ENCODE measurements at regions not wholly inside any gene's neighbourhood (a gene's known extent, or its start where the extent isn't known, plus 50 kb on each side); places are given as distances from the start of the nearest gene placed in this dataset.

DNA sequence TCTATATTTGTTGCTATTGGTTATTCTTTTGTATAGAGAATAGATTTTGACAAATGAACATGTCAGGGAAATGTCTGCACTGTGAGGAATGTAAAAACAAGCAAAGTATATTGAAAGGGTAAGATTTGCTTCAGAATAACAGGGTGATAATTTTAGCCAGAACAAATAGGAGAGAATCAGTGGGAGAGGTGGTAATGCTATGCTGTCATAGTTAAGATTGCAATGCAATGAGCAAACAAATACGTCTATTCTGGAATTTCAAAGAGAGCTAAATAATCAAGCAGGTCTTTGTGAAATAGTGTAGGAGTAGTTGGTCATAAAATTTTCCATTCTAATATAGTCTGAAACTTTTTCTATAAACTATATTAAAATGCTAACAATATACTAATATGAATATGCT, 1478.4 kb downstream of the TECRL start:
- POLR2A ChIA-PET (ENCODE audit: low non-redundant PET) = no interaction called here
- Histone ChIP-seq H3K4me3 (ENCODE audit: low read depth, low read length, poor library complexity, severe bottlenecking) (no peak overlapping the region), H3K27me3 (replicated peaks; ENCODE audit: insufficient read depth, low read depth, low read length, poor library complexity) (no peaks in the 10 kb centered on the region), H3K9me3 (ENCODE audit: low read depth, low read length, poor library complexity, severe bottlenecking) (no peaks in the 10 kb centered on the region), H3K4me1 (ENCODE audit: insufficient read depth, low read length, poor library complexity, severe bottlenecking) (no peaks in the 10 kb centered on the region), H3K36me3 (ENCODE audit: insufficient read depth, low read length, poor library complexity, severe bottlenecking) (no peaks in the 10 kb centered on the region), H3K27ac (ENCODE audit: low read depth, low read length, poor library complexity, severe bottlenecking) (no peak overlapping the region)
- TF ChIP-seq, protein P1, sequence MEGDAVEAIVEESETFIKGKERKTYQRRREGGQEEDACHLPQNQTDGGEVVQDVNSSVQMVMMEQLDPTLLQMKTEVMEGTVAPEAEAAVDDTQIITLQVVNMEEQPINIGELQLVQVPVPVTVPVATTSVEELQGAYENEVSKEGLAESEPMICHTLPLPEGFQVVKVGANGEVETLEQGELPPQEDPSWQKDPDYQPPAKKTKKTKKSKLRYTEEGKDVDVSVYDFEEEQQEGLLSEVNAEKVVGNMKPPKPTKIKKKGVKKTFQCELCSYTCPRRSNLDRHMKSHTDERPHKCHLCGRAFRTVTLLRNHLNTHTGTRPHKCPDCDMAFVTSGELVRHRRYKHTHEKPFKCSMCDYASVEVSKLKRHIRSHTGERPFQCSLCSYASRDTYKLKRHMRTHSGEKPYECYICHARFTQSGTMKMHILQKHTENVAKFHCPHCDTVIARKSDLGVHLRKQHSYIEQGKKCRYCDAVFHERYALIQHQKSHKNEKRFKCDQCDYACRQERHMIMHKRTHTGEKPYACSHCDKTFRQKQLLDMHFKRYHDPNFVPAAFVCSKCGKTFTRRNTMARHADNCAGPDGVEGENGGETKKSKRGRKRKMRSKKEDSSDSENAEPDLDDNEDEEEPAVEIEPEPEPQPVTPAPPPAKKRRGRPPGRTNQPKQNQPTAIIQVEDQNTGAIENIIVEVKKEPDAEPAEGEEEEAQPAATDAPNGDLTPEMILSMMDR (conservative IDR thresholded peaks at IDR 0.05; ENCODE audit: low read depth, low read length) = no peak
- TF ChIP-seq EZH2 (IDR thresholded peaks at IDR 0.05; ENCODE audit: borderline replicate concordance, low read depth, low read length, poor library complexity, severe bottlenecking) = no peak
- no peak for DNase-seq (ENCODE audit: low spot score)
- intact Hi-C loops (cut with micrococcal nuclease; ENCODE audit: unreplicated experiment) = no loop called here
- BruUV-seq (replicated peaks) = no TSS peak
- CTCF ChIA-PET = no interaction called here

DNA sequence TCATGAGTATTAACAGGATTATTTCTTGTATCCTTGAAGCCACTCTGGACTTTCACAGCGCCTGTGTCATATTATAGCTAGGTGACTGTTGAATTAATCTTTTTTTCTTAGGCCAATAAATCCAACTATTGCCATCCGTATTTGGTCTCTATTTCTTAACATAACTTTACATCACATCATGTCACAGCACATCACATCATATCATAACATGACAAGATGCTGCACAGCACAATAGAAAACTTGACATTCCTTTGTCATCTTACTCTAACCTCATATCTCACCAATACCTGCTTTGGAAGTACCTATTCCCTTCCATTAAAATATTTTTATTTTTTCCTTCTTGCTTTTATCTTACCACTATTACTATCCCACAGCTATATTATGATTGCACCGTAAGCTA, 1480.8 kb downstream of the TECRL start:
- no peak for DNase-seq (ENCODE audit: low spot score)
- Histone ChIP-seq H3K36me3 (ENCODE audit: insufficient read depth, low read length, poor library complexity, severe bottlenecking) (no peaks in the 10 kb centered on the region), H3K27me3 (replicated peaks; ENCODE audit: insufficient read depth, low read depth, low read length, poor library complexity) (no peaks in the 10 kb centered on the region), H3K9me3 (ENCODE audit: low read depth, low read length, poor library complexity, severe bottlenecking) (no peaks in the 10 kb centered on the region), H3K4me1 (ENCODE audit: insufficient read depth, low read length, poor library complexity, severe bottlenecking) (no peaks in the 10 kb centered on the region), H3K4me3 (ENCODE audit: low read depth, low read length, poor library complexity, severe bottlenecking) (no peak overlapping the region), H3K27ac (ENCODE audit: low read depth, low read length, poor library complexity, severe bottlenecking) (no peak overlapping the region)
- ChIA-PET POLR2A (ENCODE audit: low non-redundant PET) (no interaction called here), CTCF (no interaction called here)
- TF ChIP-seq, protein P1 (conservative IDR thresholded peaks at IDR 0.05; ENCODE audit: low read depth, low read length) = no peak
- no peak for TF ChIP-seq EZH2 (IDR thresholded peaks at IDR 0.05; ENCODE audit: borderline replicate concordance, low read depth, low read length, poor library complexity, severe bottlenecking)
- intact Hi-C loops (cut with micrococcal nuclease; ENCODE audit: unreplicated experiment) = no loop called here
- no TSS peak for BruUV-seq (replicated peaks)

DNA sequence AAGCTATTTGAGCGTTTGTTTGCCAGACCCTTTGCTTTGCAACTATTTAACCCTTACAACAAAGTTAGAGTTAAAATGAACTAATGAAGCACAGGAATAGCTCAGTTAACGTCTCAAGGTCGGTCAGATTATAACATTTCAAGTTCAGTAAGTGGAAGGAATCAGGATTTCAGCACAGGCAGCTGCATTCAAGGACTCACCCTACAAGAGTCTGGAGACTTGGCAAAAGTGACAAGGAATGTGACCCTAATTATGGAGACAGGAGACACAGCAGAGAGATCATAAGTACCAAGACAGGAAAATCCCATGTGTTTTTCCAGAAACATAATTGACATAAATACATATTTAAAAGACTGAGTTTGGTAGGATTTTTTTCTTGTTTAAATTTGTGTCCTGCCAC, 1481.7 kb downstream of the TECRL start:
- Histone ChIP-seq H3K27me3 (replicated peaks; ENCODE audit: insufficient read depth, low read depth, low read length, poor library complexity) (no peaks in the 10 kb centered on the region), H3K36me3 (ENCODE audit: insufficient read depth, low read length, poor library complexity, severe bottlenecking) (no peaks in the 10 kb centered on the region), H3K4me3 (ENCODE audit: low read depth, low read length, poor library complexity, severe bottlenecking) (no peak overlapping the region), H3K27ac (ENCODE audit: low read depth, low read length, poor library complexity, severe bottlenecking) (no peak overlapping the region), H3K4me1 (ENCODE audit: insufficient read depth, low read length, poor library complexity, severe bottlenecking) (no peaks in the 10 kb centered on the region), H3K9me3 (ENCODE audit: low read depth, low read length, poor library complexity, severe bottlenecking) (no peaks in the 10 kb centered on the region)
- no peak for TF ChIP-seq EZH2 (IDR thresholded peaks at IDR 0.05; ENCODE audit: borderline replicate concordance, low read depth, low read length, poor library complexity, severe bottlenecking)
- TF ChIP-seq, protein P1 (conservative IDR thresholded peaks at IDR 0.05; ENCODE audit: low read depth, low read length) = no peak
- BruUV-seq (replicated peaks) = no TSS peak
- DNase-seq (ENCODE audit: low spot score) = no peak
- CTCF ChIA-PET = no interaction called here
- intact Hi-C loops (cut with micrococcal nuclease; ENCODE audit: unreplicated experiment) = no loop called here
- POLR2A ChIA-PET (ENCODE audit: low non-redundant PET) = no interaction called here

Measured in A673 (cell line).